ENCODE measurements at regions not wholly inside any gene's neighbourhood (a gene's known extent, or its start where the extent isn't known, plus 50 kb on each side); places are given as distances from the start of the nearest gene placed in this dataset.
"Not testable (repeated sequence)": the region's sequence is repeated elsewhere in the genome, so short reads cannot be mapped to it uniquely, and the experiment has no call there.

GRCh38 chr14:19198341-19198740 is 231.1 kb downstream of the POTEM start:
- not testable (repeated sequence) for TF ChIP-seq CTCF, POLR2AphosphoS5, EP300 (IDR thresholded peaks at IDR 0.05)

Measured in sigmoid colon (tissue), 4 donors.